Ovary (tissue), 3 donors: ENCODE measurements at regions not wholly inside any gene's neighbourhood (a gene's known extent, or its start where the extent isn't known, plus 50 kb on each side); places are given as distances from the start of the nearest gene placed in this dataset.

ENCODE experiments used
- EP300 ChIP-seq: sonication (generic); formaldehyde crosslinking; IDR thresholded peaks from one replicate; pipeline ENCODE4 v1.6.1; 2017; ENCODE audit warnings: antibody characterized with exemption
- POLR2A ChIP-seq: fragments of 450-650 bp; IDR thresholded peaks from one replicate; pipeline ENCODE4 v1.6.1; 2017; ENCODE audit warnings: antibody characterized with exemption, mild to moderate bottlenecking, moderate library complexity
- TF ChIP-seq, protein P1 (sequence below), 3 donors: fragments of 450-650 bp in 2 of 3; fragments of 200-600 bp in 1 of 3; IDR thresholded peaks; one replicate each; pipeline versions ENCODE4 v1.5.1 to v1.8.0; 2016 to 2022; ENCODE audit warnings: antibody characterized with exemption in 3 of 3, mild to moderate bottlenecking in 1 of 3
- donor health status: DM: no; HTN: no; CAD: no.

DNA sequence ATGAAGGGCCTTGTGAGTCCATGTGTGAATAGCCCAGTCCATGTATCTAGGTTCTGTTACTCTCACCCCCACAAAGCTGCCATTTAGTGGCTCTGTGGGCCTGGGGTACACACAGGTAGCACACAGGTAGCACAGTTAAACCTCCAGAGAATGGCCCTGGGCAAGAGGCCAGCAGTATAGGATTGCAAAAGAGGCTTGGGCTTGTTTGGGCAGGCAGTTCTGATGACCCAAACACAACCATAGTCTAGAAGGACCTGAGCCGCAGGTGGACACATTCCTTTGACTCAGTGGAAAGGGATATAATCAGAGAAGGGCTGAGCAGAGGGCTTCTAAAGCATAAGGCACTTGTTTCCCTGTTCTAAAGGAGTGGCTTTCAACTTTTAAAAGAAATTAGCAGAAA is 326.8 kb upstream of the SGCD start:
- TF ChIP-seq, protein P1, sequence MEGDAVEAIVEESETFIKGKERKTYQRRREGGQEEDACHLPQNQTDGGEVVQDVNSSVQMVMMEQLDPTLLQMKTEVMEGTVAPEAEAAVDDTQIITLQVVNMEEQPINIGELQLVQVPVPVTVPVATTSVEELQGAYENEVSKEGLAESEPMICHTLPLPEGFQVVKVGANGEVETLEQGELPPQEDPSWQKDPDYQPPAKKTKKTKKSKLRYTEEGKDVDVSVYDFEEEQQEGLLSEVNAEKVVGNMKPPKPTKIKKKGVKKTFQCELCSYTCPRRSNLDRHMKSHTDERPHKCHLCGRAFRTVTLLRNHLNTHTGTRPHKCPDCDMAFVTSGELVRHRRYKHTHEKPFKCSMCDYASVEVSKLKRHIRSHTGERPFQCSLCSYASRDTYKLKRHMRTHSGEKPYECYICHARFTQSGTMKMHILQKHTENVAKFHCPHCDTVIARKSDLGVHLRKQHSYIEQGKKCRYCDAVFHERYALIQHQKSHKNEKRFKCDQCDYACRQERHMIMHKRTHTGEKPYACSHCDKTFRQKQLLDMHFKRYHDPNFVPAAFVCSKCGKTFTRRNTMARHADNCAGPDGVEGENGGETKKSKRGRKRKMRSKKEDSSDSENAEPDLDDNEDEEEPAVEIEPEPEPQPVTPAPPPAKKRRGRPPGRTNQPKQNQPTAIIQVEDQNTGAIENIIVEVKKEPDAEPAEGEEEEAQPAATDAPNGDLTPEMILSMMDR (IDR thresholded peaks at IDR 0.05) = no peak
- TF ChIP-seq POLR2A = no peak
- TF ChIP-seq EP300 = no peak
